ENCODE measurements at regions not wholly inside any gene's neighbourhood (a gene's known extent, or its start where the extent isn't known, plus 50 kb on each side); places are given as distances from the start of the nearest gene placed in this dataset.

- intact Hi-C loops (cut with DNase I, micrococcal nuclease) = no loop called here
- Mint-ChIP-seq H3K36me3 (ENCODE audit: low read depth) (no peaks in the 10 kb centered on the region), H3K27me3 (no peaks in the 10 kb centered on the region), H3K9me3 (ENCODE audit: low read depth) (peaks cover 12% of the 10 kb centered on the region), H3K27ac (no peak overlapping the region), H3K4me1 (peaks cover 6% of the 10 kb centered on the region), H3K4me3 (no peak overlapping the region)
- ATAC-seq = no peak
- no peak for DNase-seq
- ChIA-PET CTCF (no interaction called here), POLR2A (no interaction called here)
Observed at GRCh38 chr1:239483391-239483790, 97.0 kb downstream of the CHRM3 start.

- POLR2A ChIA-PET = no interaction called here
- H3K9me3 Mint-ChIP-seq (ENCODE audit: low read depth) = no peaks in the 10 kb centered on the region
- CTCF ChIA-PET = no interaction called here
- H3K4me3 Mint-ChIP-seq = no peak overlapping the region
- ATAC-seq = no peak
- no peaks in the 10 kb centered on the region for H3K36me3 Mint-ChIP-seq (ENCODE audit: low read depth)
- DNase-seq = no peak
- no peaks in the 10 kb centered on the region for H3K4me1 Mint-ChIP-seq
- no peaks in the 10 kb centered on the region for H3K27me3 Mint-ChIP-seq
- intact Hi-C loops (cut with DNase I, micrococcal nuclease) = no loop called here
- no peak overlapping the region for H3K27ac Mint-ChIP-seq
Observed at GRCh38 chr1:239493811-239494414, 107.5 kb downstream of the CHRM3 start.

GRCh38 chr1:239505094-239505493, 118.7 kb downstream of the CHRM3 start:
- Mint-ChIP-seq H3K4me1 (peaks cover 19% of the 10 kb centered on the region), H3K4me3 (no peak overlapping the region), H3K27me3 (no peaks in the 10 kb centered on the region), H3K9me3 (ENCODE audit: low read depth) (peaks cover 21% of the 10 kb centered on the region), H3K27ac (no peak overlapping the region), H3K36me3 (ENCODE audit: low read depth) (no peaks in the 10 kb centered on the region)
- ATAC-seq (no peak), DNase-seq (no peak)
- intact Hi-C loops (cut with DNase I, micrococcal nuclease) = no loop called here
- CTCF ChIA-PET = no interaction called here
- POLR2A ChIA-PET = no interaction called here

- intact Hi-C loops (cut with DNase I, micrococcal nuclease) = no loop called here
- Mint-ChIP-seq H3K27ac (no peak overlapping the region), H3K9me3 (ENCODE audit: low read depth) (peaks cover 21% of the 10 kb centered on the region), H3K4me3 (no peak overlapping the region), H3K4me1 (peaks cover 3% of the 10 kb centered on the region), H3K36me3 (ENCODE audit: low read depth) (no peaks in the 10 kb centered on the region), H3K27me3 (no peaks in the 10 kb centered on the region)
- ATAC-seq (no peak), DNase-seq (no peak)
- ChIA-PET CTCF (no interaction called here), POLR2A (no interaction called here)
Observed at GRCh38 chr1:239507826-239508225, 121.5 kb downstream of the CHRM3 start.

GRCh38 chr1:239511875-239512274, 125.5 kb downstream of the CHRM3 start:
- Mint-ChIP-seq H3K27ac (no peak overlapping the region), H3K36me3 (ENCODE audit: low read depth) (no peaks in the 10 kb centered on the region)

GRCh38 chr1:239516579-239516978, 130.2 kb downstream of the CHRM3 start:
- no peaks in the 10 kb centered on the region for H3K27me3 Mint-ChIP-seq
- no peak overlapping the region for H3K4me3 Mint-ChIP-seq
- H3K36me3 Mint-ChIP-seq (ENCODE audit: low read depth) = no peaks in the 10 kb centered on the region
- intact Hi-C loops (cut with DNase I, micrococcal nuclease) = no loop called here
- no peak overlapping the region for H3K27ac Mint-ChIP-seq
- CTCF ChIA-PET = interaction anchor here (1.2 to 1.3 kb wide), 2 partner anchors 10 to 24 kb away, joined by 3 to 6 read pairs; no protein-coding TSS in a partner anchor
- POLR2A ChIA-PET = no interaction called here
- no peaks in the 10 kb centered on the region for H3K9me3 Mint-ChIP-seq (ENCODE audit: low read depth)
- ATAC-seq (no peak), DNase-seq (no peak)
- H3K4me1 Mint-ChIP-seq = no peaks in the 10 kb centered on the region

More at GRCh38 chr1:239511875-239512274, 125.5 kb downstream of the CHRM3 start:
- CTCF ChIA-PET = interaction anchor here (1.1 kb wide), 2 partner anchors 9 to 12 kb away, joined by 3 read pairs; no protein-coding TSS in a partner anchor
- peaks cover 7% of the 10 kb centered on the region for H3K9me3 Mint-ChIP-seq (ENCODE audit: low read depth)
- no peak overlapping the region for H3K4me3 Mint-ChIP-seq
- POLR2A ChIA-PET = no interaction called here
- DNase-seq (no peak), ATAC-seq (no peak)
- H3K4me1 Mint-ChIP-seq = no peaks in the 10 kb centered on the region
- no peaks in the 10 kb centered on the region for H3K27me3 Mint-ChIP-seq
- intact Hi-C loops (cut with DNase I, micrococcal nuclease) = no loop called here

- ChIA-PET POLR2A (no interaction called here), CTCF (interaction anchor here (1.2 to 1.8 kb wide), 3 partner anchors 9 to 452 kb away, joined by 3 to 6 read pairs (median 4); no protein-coding TSS in a partner anchor)
- H3K36me3 Mint-ChIP-seq (ENCODE audit: low read depth) = no peaks in the 10 kb centered on the region
- no peak overlapping the region for H3K27ac Mint-ChIP-seq
- DNase-seq = no peak
- intact Hi-C loops (cut with DNase I, micrococcal nuclease) = no loop called here
- no peaks in the 10 kb centered on the region for H3K9me3 Mint-ChIP-seq (ENCODE audit: low read depth)
- no peak overlapping the region for H3K4me3 Mint-ChIP-seq
- no peaks in the 10 kb centered on the region for H3K27me3 Mint-ChIP-seq
- no peaks in the 10 kb centered on the region for H3K4me1 Mint-ChIP-seq
- no peak for ATAC-seq
Observed at GRCh38 chr1:239526391-239526790, 140.0 kb downstream of the CHRM3 start.

GRCh38 chr1:239527051-239527693, 140.8 kb downstream of the CHRM3 start:
- no peak overlapping the region for H3K27ac Mint-ChIP-seq
- H3K27me3 Mint-ChIP-seq = no peaks in the 10 kb centered on the region
- H3K4me1 Mint-ChIP-seq = no peaks in the 10 kb centered on the region
- H3K9me3 Mint-ChIP-seq (ENCODE audit: low read depth) = no peaks in the 10 kb centered on the region
- intact Hi-C loops (cut with DNase I, micrococcal nuclease) = no loop called here
- no peaks in the 10 kb centered on the region for H3K36me3 Mint-ChIP-seq (ENCODE audit: low read depth)
- CTCF ChIA-PET = interaction anchor here (1.2 to 1.8 kb wide), 3 partner anchors 9 to 451 kb away, joined by 3 to 6 read pairs (median 4); no protein-coding TSS in a partner anchor
- DNase-seq (no peak), ATAC-seq (no peak)
- no peak overlapping the region for H3K4me3 Mint-ChIP-seq
- POLR2A ChIA-PET = no interaction called here

- ChIA-PET CTCF (interaction anchor here (0.5 to 2.0 kb wide), 2 partner anchors 9 to 140 kb away, joined by 3 to 4 read pairs; no protein-coding TSS in a partner anchor), POLR2A (no interaction called here)
- H3K27ac Mint-ChIP-seq = no peak overlapping the region
- no peaks in the 10 kb centered on the region for H3K9me3 Mint-ChIP-seq (ENCODE audit: low read depth)
- no peak overlapping the region for H3K4me3 Mint-ChIP-seq
- H3K27me3 Mint-ChIP-seq = no peaks in the 10 kb centered on the region
- intact Hi-C loops (cut with DNase I, micrococcal nuclease) = no loop called here
- no peaks in the 10 kb centered on the region for H3K36me3 Mint-ChIP-seq (ENCODE audit: low read depth)
- no peak for ATAC-seq
- H3K4me1 Mint-ChIP-seq = no peaks in the 10 kb centered on the region
- DNase-seq = no peak
Observed at GRCh38 chr1:239536165-239536849, 149.9 kb downstream of the CHRM3 start.

GRCh38 chr1:239537795-239538194, 151.4 kb downstream of the CHRM3 start:
- H3K9me3 Mint-ChIP-seq (ENCODE audit: low read depth) = no peaks in the 10 kb centered on the region
- CTCF ChIA-PET = no interaction called here
- H3K27me3 Mint-ChIP-seq = no peaks in the 10 kb centered on the region
- ATAC-seq = no peak
- no peaks in the 10 kb centered on the region for H3K4me1 Mint-ChIP-seq
- POLR2A ChIA-PET = no interaction called here
- no peaks in the 10 kb centered on the region for H3K36me3 Mint-ChIP-seq (ENCODE audit: low read depth)
- no peak overlapping the region for H3K27ac Mint-ChIP-seq
- no peak overlapping the region for H3K4me3 Mint-ChIP-seq
- intact Hi-C loops (cut with DNase I, micrococcal nuclease) = no loop called here
- DNase-seq = no peak

- no peak overlapping the region for H3K27ac Mint-ChIP-seq
- no peak for ATAC-seq
- H3K4me1 Mint-ChIP-seq = no peaks in the 10 kb centered on the region
Observed at GRCh38 chr1:239538239-239538988, 152.0 kb downstream of the CHRM3 start.

More at GRCh38 chr1:239538239-239538988, 152.0 kb downstream of the CHRM3 start:
- POLR2A ChIA-PET = interaction anchor here (0.6 kb wide), 1 partner anchor 215 kb away, joined by 5 read pairs; no protein-coding TSS in a partner anchor
- H3K36me3 Mint-ChIP-seq (ENCODE audit: low read depth) = no peaks in the 10 kb centered on the region
- no peak overlapping the region for H3K4me3 Mint-ChIP-seq
- no peak for DNase-seq
- no peaks in the 10 kb centered on the region for H3K27me3 Mint-ChIP-seq
- no peaks in the 10 kb centered on the region for H3K9me3 Mint-ChIP-seq (ENCODE audit: low read depth)
- CTCF ChIA-PET = no interaction called here
- intact Hi-C loops (cut with DNase I, micrococcal nuclease) = no loop called here
